Tibial nerve (tissue), 3 donors: ENCODE measurements at regions not wholly inside any gene's neighbourhood (a gene's known extent, or its start where the extent isn't known, plus 50 kb on each side); places are given as distances from the start of the nearest gene placed in this dataset.

Source experiments
- POLR2A ChIP-seq, 2 donors: fragments of 450-650 bp; IDR thresholded peaks; one replicate each; pipeline ENCODE4 v1.6.1; 2017; ENCODE audit warnings: antibody characterized with exemption in 2 of 2, mild to moderate bottlenecking in 2 of 2, moderate library complexity in 2 of 2
- TF ChIP-seq, protein P1 (sequence below), 5 experiments: fragments of 200-600 bp in 3 of 5; fragments of 450-650 bp in 2 of 5; sonication (generic) in 3 of 5; IDR thresholded peaks; one replicate each; pipeline ENCODE4 v1.5.1; 2016 to 2019; ENCODE audit warnings: antibody characterized with exemption in 5 of 5, mild to moderate bottlenecking in 3 of 5, moderate library complexity in 2 of 5

DNA sequence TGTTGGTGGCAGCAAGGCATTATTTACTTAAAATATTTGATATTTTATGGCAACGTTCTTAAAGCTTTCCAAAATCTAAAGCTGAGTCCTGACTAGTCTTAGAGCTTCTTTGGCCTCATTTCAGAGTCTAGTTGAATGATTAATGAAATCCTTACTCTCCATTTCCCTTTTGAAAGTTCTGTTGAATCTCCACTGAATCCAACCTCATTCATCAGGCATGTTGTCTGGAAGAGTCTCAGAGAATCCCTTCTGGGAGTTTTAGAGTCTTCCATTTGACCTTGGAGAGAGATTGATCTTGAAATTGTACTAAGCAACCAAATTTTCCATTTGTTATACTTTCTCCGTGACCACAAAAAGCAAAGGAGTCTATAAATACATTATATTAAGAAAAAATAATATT is 198.5 kb upstream of the TMEM196 start:
- TF ChIP-seq, protein P1, sequence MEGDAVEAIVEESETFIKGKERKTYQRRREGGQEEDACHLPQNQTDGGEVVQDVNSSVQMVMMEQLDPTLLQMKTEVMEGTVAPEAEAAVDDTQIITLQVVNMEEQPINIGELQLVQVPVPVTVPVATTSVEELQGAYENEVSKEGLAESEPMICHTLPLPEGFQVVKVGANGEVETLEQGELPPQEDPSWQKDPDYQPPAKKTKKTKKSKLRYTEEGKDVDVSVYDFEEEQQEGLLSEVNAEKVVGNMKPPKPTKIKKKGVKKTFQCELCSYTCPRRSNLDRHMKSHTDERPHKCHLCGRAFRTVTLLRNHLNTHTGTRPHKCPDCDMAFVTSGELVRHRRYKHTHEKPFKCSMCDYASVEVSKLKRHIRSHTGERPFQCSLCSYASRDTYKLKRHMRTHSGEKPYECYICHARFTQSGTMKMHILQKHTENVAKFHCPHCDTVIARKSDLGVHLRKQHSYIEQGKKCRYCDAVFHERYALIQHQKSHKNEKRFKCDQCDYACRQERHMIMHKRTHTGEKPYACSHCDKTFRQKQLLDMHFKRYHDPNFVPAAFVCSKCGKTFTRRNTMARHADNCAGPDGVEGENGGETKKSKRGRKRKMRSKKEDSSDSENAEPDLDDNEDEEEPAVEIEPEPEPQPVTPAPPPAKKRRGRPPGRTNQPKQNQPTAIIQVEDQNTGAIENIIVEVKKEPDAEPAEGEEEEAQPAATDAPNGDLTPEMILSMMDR (IDR thresholded peaks at IDR 0.05): no peak
- no peak for TF ChIP-seq POLR2A (IDR thresholded peaks at IDR 0.05)
